NOMO-1 (cell line): ENCODE measurements at regions not wholly inside any gene's neighbourhood (a gene's known extent, or its start where the extent isn't known, plus 50 kb on each side); places are given as distances from the start of the nearest gene placed in this dataset.
"Not testable (repeated sequence)": the region's sequence is repeated elsewhere in the genome, so short reads cannot be mapped to it uniquely, and the experiment has no call there.

Source experiments
- DNase-seq, 2 experiments: peaks; one replicate each; lab custom pipeline; 2025; ENCODE audit not compliant: unreplicated experiment in 2 of 2; lab: John Stamatoyannopoulos, UW

- no peak for DNase-seq
Measured at GRCh38 chr10:61279400-61279799, 173.8 kb downstream of the TMEM26 start.

DNA sequence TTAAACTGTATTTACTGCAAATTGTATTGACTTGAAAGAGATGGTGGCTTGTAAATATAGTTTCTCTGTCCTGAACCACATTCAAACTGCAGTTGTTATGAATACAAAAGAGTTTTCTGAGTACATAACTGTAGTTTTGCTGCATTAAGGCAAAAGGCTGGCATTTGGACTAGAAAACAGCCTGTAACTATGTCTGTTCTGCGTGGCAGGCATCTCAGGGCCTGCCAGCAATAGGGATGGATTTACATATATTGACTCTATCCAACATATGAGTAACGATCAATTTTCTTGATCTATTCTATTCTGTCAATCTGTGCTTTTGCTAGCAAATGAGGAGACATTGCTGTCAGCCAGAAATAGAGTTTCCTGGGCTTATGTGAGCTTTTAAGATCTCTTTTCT, 174.6 kb downstream of the TMEM26 start:
- no peak for DNase-seq

DNA sequence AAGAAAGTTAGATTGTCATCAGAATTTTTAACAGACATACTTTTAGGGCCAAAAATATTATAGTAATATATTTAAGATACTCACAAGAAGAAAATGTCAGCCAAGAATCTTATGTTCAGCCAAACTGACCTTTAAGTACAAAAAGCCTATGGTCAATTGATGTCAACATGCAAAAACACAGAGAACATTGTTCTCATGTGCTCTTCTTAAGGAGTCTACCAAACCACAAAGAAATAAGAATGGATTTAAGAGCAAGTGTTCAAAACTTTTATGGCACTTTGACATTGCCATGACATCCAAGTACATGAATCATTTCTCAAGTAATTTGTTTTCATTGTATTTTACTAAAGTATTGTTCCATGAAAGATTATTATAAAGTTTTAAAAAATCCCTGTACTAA, 180.4 kb downstream of the TMEM26 start:
- no peak for DNase-seq

- DNase-seq = no peak
Measured at GRCh38 chr10:61271127-61271780, 181.9 kb downstream of the TMEM26 start.

GRCh38 chr10:61263518-61263917, 189.7 kb downstream of the TMEM26 start:
- DNase-seq = no peak

DNA sequence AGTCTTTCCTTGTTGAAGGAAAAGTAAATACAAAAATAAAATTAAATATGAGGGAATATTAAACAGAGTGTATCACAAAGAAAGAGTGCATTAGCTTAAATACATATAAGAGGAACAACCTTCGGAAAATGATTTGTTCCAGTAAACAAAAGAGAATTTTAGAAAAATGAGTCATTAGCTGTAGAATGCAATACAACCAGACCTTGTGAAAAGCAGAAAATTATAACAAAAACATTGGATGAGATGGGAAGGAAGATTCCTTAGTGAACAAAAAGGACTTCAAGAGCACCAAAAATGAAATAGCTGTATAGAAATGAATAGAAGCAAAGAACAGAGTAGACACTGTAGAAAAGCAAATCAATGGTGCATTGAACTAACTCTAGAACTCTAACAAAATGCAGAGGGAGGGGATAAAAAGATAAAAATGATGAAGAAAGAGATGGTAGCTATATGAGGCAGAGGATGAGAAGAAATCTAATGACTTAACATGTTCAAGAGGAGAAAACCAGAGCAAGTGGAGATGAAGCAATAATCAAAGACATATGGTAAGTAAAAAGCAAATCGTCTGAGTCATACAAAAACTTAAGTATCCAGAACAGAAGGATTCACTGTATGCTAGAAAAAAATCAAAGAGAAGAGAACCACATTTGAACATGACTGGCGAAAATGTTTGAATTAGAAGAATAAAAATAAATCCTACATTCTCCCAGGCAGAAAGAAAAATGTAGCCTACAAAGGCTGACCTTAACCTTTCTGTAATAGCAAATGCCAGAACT, 190.5 kb downstream of the TMEM26 start:
- no peak for DNase-seq

- DNase-seq = no peak
Measured at GRCh38 chr10:61257956-61258496, 195.2 kb downstream of the TMEM26 start.

DNA sequence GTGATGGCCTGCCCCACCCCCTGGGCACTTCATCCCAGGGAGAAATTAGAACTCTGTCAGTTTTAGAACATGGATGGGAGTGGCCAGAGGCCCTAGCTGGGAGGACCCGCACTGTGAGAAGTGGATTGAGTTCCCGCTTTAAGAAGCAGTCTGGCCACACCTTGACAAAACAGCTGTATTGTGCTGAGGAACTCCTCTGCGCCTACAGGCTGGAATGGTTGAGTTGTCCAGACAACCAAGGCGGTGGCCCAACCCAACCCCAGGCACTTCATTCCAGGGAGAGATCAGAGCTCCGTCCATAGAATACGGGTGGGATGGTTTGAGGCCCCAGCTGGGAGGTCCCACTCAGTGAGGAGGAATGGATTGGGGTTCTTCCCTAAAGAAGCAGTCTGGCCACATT, 196.0 kb downstream of the TMEM26 start:
- DNase-seq = no peak

- DNase-seq = not testable (repeated sequence)
Measured at GRCh38 chr10:61252326-61252725, 200.9 kb downstream of the TMEM26 start.

DNA sequence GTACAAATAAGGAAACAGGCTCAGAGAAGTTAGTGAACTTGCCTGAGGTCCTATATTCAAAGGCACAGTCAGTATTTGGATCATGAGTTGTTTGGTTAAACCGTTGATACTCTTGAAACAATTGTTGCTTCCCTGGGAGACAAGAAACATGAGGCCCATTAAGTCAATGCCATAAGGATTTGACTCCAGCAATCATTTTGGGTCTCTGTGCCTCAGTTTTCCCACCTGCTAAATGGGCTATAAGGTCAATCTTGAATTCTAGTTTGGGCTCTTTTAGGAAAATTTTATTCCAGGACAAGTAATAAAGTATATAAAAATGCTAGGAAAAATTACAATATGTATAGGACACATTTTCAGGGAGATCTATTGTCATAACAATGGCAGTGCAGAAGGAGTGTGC, 202.1 kb downstream of the TMEM26 start:
- DNase-seq = no peak

DNA sequence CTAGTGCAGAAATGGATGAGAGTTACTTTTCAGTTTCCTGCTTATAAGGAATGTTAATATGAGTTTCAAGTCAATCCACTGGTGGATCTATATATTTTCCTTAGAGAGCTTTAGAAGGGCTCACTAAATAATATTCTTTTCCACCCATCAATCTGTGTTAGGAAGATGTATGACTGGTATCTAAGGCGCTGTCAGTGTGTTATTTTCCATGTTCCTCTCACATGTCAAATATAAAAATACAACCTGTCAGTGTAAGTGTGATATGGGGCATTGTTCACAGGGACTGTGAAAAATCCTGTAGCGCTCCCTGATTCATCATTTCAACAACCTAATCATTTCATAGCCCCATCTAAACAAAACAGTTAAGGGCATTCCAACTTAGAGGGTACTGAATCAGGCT, 203.1 kb downstream of the TMEM26 start:
- DNase-seq = no peak

DNA sequence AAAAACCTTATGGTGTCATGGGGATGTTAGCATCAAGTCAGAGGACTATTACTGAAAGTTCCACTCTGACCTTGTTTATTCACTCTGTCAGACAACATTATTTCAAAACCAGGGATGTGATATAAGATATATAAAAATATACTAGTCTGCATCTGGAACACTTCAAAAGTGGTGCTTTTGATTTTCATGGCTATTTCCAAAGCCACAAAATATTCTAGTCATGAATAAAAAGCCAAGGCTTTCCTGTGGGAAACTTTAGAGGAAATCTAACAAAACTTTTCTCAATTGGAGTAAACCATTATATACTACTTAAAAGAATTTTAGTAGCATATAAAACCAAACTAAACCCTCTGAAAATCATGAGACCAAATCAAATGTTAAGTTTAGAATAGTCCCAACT, 205.2 kb downstream of the TMEM26 start:
- no peak for DNase-seq

GRCh38 chr10:61244261-61244775, 208.9 kb downstream of the TMEM26 start:
- no peak for DNase-seq

GRCh38 chr10:61232780-61233179, 220.4 kb downstream of the TMEM26 start:
- DNase-seq = no peak

GRCh38 chr10:61225939-61226338, 227.2 kb downstream of the TMEM26 start:
- no peak for DNase-seq

DNA sequence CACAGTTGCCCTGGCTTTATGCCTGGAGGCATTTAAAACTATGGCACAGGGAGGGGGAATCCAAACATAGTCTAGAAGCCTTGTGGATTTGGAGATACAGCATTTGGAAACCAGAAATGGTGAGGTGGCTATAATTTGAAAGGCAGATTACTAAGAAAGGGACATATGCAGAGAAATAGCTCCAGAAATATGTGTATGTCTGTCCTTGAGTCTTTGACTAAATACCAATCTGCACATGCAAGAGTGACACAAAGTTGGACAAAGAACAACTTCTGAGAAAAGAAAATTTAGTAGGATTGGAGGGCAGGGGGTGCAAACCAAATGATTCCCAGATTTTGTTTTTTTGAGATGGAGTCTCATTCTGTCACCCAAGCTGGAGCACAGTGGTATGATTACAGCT, 229.6 kb downstream of the TMEM26 start:
- no peak for DNase-seq

DNA sequence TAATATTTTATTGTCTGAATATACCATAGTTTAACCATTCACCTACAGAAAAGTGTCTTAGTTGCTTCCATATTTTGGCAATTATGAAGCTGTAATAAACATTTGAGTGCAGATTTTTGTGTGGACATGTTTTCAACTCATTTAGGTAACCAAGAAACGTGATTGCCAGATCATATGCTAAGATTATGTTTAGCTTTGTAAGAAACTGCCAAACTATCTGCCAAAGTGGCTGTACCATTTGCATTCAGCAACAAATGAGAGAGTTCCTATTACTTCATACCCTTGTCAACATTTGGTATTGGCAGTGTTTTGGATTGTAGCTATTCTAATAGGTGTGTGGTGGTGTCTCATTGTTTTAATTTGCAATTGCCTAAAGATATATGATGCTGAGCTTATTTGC, 233.5 kb downstream of the TMEM26 start:
- no peak for DNase-seq

GRCh38 chr10:61217851-61218565, 235.2 kb downstream of the TMEM26 start:
- DNase-seq = no peak

GRCh38 chr10:61215246-61215645, 237.9 kb downstream of the TMEM26 start:
- DNase-seq = no peak

DNA sequence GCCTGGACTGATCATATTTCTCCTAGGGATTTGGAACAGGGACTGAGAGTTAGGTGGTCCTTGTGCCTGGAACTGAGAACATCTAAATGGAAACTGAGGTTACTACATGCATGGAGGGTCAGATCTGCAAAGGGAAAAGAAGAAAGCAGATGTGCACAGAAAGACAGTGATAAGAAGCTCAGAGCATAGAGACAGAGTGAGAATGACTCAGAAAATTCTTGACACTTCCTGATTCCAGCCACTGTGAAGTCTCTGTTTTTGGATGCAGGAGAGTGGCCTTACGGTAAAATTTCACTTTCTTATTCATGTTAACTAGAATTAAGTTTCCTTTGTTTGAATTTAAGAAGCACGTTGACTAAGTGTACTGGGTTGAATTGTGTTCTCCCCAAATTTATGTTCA, 241.7 kb downstream of the TMEM26 start:
- DNase-seq = no peak

DNA sequence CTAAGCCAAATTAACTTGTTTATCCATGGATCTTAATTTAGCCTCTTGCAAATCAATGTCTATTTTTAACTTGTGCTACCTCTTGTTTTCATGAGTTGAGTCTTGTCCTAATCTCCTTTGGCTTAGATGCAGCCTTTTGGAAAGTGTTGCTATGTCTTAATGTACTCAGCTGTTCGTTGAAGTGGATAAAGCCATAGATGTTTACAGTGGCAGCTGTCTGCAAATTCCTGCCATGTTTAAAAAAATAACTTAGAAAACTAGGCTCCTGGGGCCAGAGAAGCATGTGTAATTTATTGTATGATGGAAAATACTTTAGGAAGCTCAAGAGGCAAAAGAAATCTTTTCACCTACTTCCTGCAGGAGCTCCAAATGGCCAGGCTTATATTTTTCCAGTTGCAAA, 253.1 kb upstream of the RHOBTB1 start:
- DNase-seq = no peak
